Activated T-helper 17 cell treated with anti-CD3 and anti-CD28 coated beads, Interleukin-2, amount 50 U/mL, for 72 hours (primary cell): ENCODE measurements at regions not wholly inside any gene's neighbourhood (a gene's known extent, or its start where the extent isn't known, plus 50 kb on each side); places are given as distances from the start of the nearest gene placed in this dataset.

ENCODE experiments used
- ATAC-seq: fragments of 150-1000 bp; cut with Tn5 transposase; replicated peaks from 2 replicates; pipeline ENCODE4 v1.10.0; 2021; ENCODE audit warnings: mild to moderate bottlenecking, moderate library complexity
- H3K27ac Mint-ChIP-seq: one replicate; pipeline ENCODE4 v1.8.0; 2022; ENCODE audit warnings: mixed read lengths
- H3K27me3 Mint-ChIP-seq: one replicate; pipeline ENCODE4 v1.8.0; 2022; ENCODE audit warnings: mixed read lengths
- H3K36me3 Mint-ChIP-seq: one replicate; pipeline ENCODE4 v1.8.0; 2022; ENCODE audit warnings: low read depth, mild to moderate bottlenecking, mixed read lengths
- H3K4me1 Mint-ChIP-seq: one replicate; pipeline ENCODE4 v1.8.0; 2022; ENCODE audit warnings: mixed read lengths
- H3K4me3 Mint-ChIP-seq: one replicate; pipeline ENCODE4 v1.8.0; 2022; ENCODE audit warnings: mild to moderate bottlenecking, mixed read lengths
- H3K9me3 Mint-ChIP-seq: one replicate; pipeline ENCODE4 v1.8.0; 2022; ENCODE audit warnings: mixed read lengths

GRCh38 chr3:104586344-104586743 lies 780.4 kb upstream of the ALCAM start:
- no peak overlapping the region for H3K27ac Mint-ChIP-seq
- H3K9me3 Mint-ChIP-seq, result no peaks in the 10 kb centered on the region
- H3K27me3 Mint-ChIP-seq, result peaks cover 10% of the 10 kb centered on the region
- ATAC-seq, result no peak
- H3K4me1 Mint-ChIP-seq, result no peaks in the 10 kb centered on the region
- H3K36me3 Mint-ChIP-seq, result no peaks in the 10 kb centered on the region
- H3K4me3 Mint-ChIP-seq, result no peak overlapping the region

GRCh38 chr3:104588442-104588841 lies 778.3 kb upstream of the ALCAM start:
- H3K9me3 Mint-ChIP-seq, result no peaks in the 10 kb centered on the region
- H3K27me3 Mint-ChIP-seq, result peaks cover 5% of the 10 kb centered on the region
- H3K27ac Mint-ChIP-seq, result no peak overlapping the region
- no peaks in the 10 kb centered on the region for H3K36me3 Mint-ChIP-seq
- no peaks in the 10 kb centered on the region for H3K4me1 Mint-ChIP-seq
- ATAC-seq, result no peak
- H3K4me3 Mint-ChIP-seq, result no peak overlapping the region

GRCh38 chr3:104591776-104592175 lies 774.9 kb upstream of the ALCAM start:
- no peak for ATAC-seq
- Mint-ChIP-seq H3K27me3 (peaks cover 5% of the 10 kb centered on the region), H3K36me3 (no peaks in the 10 kb centered on the region), H3K27ac (no peak overlapping the region), H3K9me3 (no peaks in the 10 kb centered on the region), H3K4me3 (no peak overlapping the region), H3K4me1 (no peaks in the 10 kb centered on the region)

- Mint-ChIP-seq H3K36me3 (no peaks in the 10 kb centered on the region), H3K4me3 (no peak overlapping the region), H3K9me3 (no peaks in the 10 kb centered on the region), H3K27me3 (no peaks in the 10 kb centered on the region), H3K27ac (no peak overlapping the region), H3K4me1 (no peaks in the 10 kb centered on the region)
- ATAC-seq, result no peak
Observed at GRCh38 chr3:104594491-104594890, 772.2 kb upstream of the ALCAM start.

GRCh38 chr3:104596054-104596453 lies 770.7 kb upstream of the ALCAM start:
- ATAC-seq, result no peak
- H3K36me3 Mint-ChIP-seq, result no peaks in the 10 kb centered on the region
- no peaks in the 10 kb centered on the region for H3K9me3 Mint-ChIP-seq
- no peaks in the 10 kb centered on the region for H3K27me3 Mint-ChIP-seq
- H3K4me3 Mint-ChIP-seq, result no peak overlapping the region
- no peak overlapping the region for H3K27ac Mint-ChIP-seq
- H3K4me1 Mint-ChIP-seq, result no peaks in the 10 kb centered on the region

- Mint-ChIP-seq H3K4me3 (no peak overlapping the region), H3K27me3 (no peaks in the 10 kb centered on the region), H3K4me1 (no peaks in the 10 kb centered on the region), H3K36me3 (no peaks in the 10 kb centered on the region), H3K27ac (no peak overlapping the region), H3K9me3 (no peaks in the 10 kb centered on the region)
- ATAC-seq, result no peak
Observed at GRCh38 chr3:104596551-104596950, 770.2 kb upstream of the ALCAM start.

GRCh38 chr3:104598848-104599511 lies 767.7 kb upstream of the ALCAM start:
- no peak for ATAC-seq
- Mint-ChIP-seq H3K4me1 (no peaks in the 10 kb centered on the region), H3K36me3 (no peaks in the 10 kb centered on the region), H3K27me3 (no peaks in the 10 kb centered on the region), H3K9me3 (no peaks in the 10 kb centered on the region), H3K4me3 (no peak overlapping the region), H3K27ac (no peak overlapping the region)

- H3K9me3 Mint-ChIP-seq, result no peaks in the 10 kb centered on the region
Observed at GRCh38 chr3:104604326-104605010, 762.2 kb upstream of the ALCAM start.

GRCh38 chr3:104606812-104607211 lies 759.9 kb upstream of the ALCAM start:
- H3K36me3 Mint-ChIP-seq, result no peaks in the 10 kb centered on the region
- H3K27me3 Mint-ChIP-seq, result peaks cover 11% of the 10 kb centered on the region
- no peak for ATAC-seq
- no peak overlapping the region for H3K4me3 Mint-ChIP-seq
- no peaks in the 10 kb centered on the region for H3K4me1 Mint-ChIP-seq
- no peak overlapping the region for H3K27ac Mint-ChIP-seq
- H3K9me3 Mint-ChIP-seq, result no peaks in the 10 kb centered on the region

More at GRCh38 chr3:104604326-104605010, 762.2 kb upstream of the ALCAM start:
- Mint-ChIP-seq H3K27ac (no peak overlapping the region), H3K4me1 (no peaks in the 10 kb centered on the region), H3K36me3 (no peaks in the 10 kb centered on the region), H3K27me3 (peaks cover 8% of the 10 kb centered on the region), H3K4me3 (no peak overlapping the region)
- no peak for ATAC-seq

GRCh38 chr3:104610730-104611652 lies 755.7 kb upstream of the ALCAM start:
- Mint-ChIP-seq H3K27ac (no peak overlapping the region), H3K4me1 (no peaks in the 10 kb centered on the region), H3K4me3 (no peak overlapping the region), H3K36me3 (no peaks in the 10 kb centered on the region), H3K9me3 (no peaks in the 10 kb centered on the region), H3K27me3 (peaks cover 5% of the 10 kb centered on the region)
- no peak for ATAC-seq

- Mint-ChIP-seq H3K4me1 (no peaks in the 10 kb centered on the region), H3K4me3 (no peak overlapping the region), H3K27ac (no peak overlapping the region), H3K9me3 (no peaks in the 10 kb centered on the region), H3K36me3 (no peaks in the 10 kb centered on the region), H3K27me3 (peaks cover 5% of the 10 kb centered on the region)
- no peak for ATAC-seq
Observed at GRCh38 chr3:104612218-104612617, 754.5 kb upstream of the ALCAM start.

- no peak for ATAC-seq
- peaks cover 3% of the 10 kb centered on the region for H3K27me3 Mint-ChIP-seq
- H3K27ac Mint-ChIP-seq, result no peak overlapping the region
- no peak overlapping the region for H3K4me3 Mint-ChIP-seq
- H3K4me1 Mint-ChIP-seq, result no peaks in the 10 kb centered on the region
- H3K9me3 Mint-ChIP-seq, result peaks cover 3% of the 10 kb centered on the region
- H3K36me3 Mint-ChIP-seq, result no peaks in the 10 kb centered on the region
Observed at GRCh38 chr3:104614564-104614963, 752.1 kb upstream of the ALCAM start.

- Mint-ChIP-seq H3K27ac (no peak overlapping the region), H3K27me3 (no peaks in the 10 kb centered on the region), H3K4me3 (no peak overlapping the region), H3K9me3 (no peaks in the 10 kb centered on the region), H3K36me3 (no peaks in the 10 kb centered on the region), H3K4me1 (no peaks in the 10 kb centered on the region)
- no peak for ATAC-seq
Observed at GRCh38 chr3:104628185-104628789, 738.4 kb upstream of the ALCAM start.

- Mint-ChIP-seq H3K27me3 (peaks cover 3% of the 10 kb centered on the region), H3K4me3 (no peak overlapping the region), H3K9me3 (no peaks in the 10 kb centered on the region), H3K36me3 (no peaks in the 10 kb centered on the region), H3K27ac (no peak overlapping the region), H3K4me1 (no peaks in the 10 kb centered on the region)
- ATAC-seq, result no peak
Observed at GRCh38 chr3:104629038-104629437, 737.7 kb upstream of the ALCAM start.
